ENCODE measurements at regions not wholly inside any gene's neighbourhood (a gene's known extent, or its start where the extent isn't known, plus 50 kb on each side); places are given as distances from the start of the nearest gene placed in this dataset.

DNA sequence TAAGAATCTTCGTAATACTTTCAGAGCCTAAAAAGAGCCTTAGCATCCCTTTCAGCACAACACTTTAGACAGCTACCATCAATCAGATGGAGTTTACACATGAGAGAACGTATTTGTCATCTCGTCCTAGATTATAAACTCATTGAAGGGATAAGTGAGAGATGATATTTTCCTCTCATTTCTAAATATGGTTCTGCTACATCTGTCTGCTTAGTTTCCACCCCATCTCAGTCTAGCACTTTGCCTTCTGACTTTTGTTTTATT lies 208.4 kb upstream of the CD180 start:
- TF ChIP-seq, protein P1, sequence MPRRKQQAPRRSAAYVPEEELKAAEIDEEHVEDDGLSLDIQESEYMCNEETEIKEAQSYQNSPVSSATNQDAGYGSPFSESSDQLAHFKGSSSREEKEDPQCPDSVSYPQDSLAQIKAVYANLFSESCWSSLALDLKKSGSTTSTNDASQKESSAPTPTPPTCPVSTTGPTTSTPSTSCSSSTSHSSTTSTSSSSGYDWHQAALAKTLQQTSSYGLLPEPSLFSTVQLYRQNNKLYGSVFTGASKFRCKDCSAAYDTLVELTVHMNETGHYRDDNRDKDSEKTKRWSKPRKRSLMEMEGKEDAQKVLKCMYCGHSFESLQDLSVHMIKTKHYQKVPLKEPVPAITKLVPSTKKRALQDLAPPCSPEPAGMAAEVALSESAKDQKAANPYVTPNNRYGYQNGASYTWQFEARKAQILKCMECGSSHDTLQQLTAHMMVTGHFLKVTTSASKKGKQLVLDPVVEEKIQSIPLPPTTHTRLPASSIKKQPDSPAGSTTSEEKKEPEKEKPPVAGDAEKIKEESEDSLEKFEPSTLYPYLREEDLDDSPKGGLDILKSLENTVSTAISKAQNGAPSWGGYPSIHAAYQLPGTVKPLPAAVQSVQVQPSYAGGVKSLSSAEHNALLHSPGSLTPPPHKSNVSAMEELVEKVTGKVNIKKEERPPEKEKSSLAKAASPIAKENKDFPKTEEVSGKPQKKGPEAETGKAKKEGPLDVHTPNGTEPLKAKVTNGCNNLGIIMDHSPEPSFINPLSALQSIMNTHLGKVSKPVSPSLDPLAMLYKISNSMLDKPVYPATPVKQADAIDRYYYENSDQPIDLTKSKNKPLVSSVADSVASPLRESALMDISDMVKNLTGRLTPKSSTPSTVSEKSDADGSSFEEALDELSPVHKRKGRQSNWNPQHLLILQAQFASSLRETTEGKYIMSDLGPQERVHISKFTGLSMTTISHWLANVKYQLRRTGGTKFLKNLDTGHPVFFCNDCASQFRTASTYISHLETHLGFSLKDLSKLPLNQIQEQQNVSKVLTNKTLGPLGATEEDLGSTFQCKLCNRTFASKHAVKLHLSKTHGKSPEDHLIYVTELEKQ (tag by site-specific recombination; IDR thresholded peaks at IDR 0.05; ENCODE audit: borderline replicate concordance) = no peak
- TF ChIP-seq, protein P2, sequence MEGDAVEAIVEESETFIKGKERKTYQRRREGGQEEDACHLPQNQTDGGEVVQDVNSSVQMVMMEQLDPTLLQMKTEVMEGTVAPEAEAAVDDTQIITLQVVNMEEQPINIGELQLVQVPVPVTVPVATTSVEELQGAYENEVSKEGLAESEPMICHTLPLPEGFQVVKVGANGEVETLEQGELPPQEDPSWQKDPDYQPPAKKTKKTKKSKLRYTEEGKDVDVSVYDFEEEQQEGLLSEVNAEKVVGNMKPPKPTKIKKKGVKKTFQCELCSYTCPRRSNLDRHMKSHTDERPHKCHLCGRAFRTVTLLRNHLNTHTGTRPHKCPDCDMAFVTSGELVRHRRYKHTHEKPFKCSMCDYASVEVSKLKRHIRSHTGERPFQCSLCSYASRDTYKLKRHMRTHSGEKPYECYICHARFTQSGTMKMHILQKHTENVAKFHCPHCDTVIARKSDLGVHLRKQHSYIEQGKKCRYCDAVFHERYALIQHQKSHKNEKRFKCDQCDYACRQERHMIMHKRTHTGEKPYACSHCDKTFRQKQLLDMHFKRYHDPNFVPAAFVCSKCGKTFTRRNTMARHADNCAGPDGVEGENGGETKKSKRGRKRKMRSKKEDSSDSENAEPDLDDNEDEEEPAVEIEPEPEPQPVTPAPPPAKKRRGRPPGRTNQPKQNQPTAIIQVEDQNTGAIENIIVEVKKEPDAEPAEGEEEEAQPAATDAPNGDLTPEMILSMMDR (tag by site-specific recombination; IDR thresholded peaks at IDR 0.05) = no peak

All from HEK293 (cell line).